GM10266 (cell line): ENCODE measurements at regions not wholly inside any gene's neighbourhood (a gene's known extent, or its start where the extent isn't known, plus 50 kb on each side); places are given as distances from the start of the nearest gene placed in this dataset.

ENCODE experiments used
- DNase-seq: peaks from one replicate; pipeline ENCODE4 v3.0.0; 2012; ENCODE audit errors: extremely low spot score
- CTCF ChIP-seq: IDR thresholded peaks from 2 replicates; pipeline ENCODE4 v1.5.1; 2012; ENCODE audit warnings: mild to moderate bottlenecking, low read depth; ENCODE audit not compliant: control insufficient read depth, insufficient read depth; ENCODE audit errors: missing control alignments

GRCh38 chr18:31247574-31248199, 70.3 kb upstream of the DSG1 start:
- TF ChIP-seq CTCF = no peak
- no peak for DNase-seq

GRCh38 chr18:31248783-31249521, 69.0 kb upstream of the DSG1 start:
- no peak for TF ChIP-seq CTCF
- DNase-seq = no peak

- TF ChIP-seq CTCF = no peak
- no peak for DNase-seq
These were observed 67.1 kb upstream of the DSG1 start for GRCh38 chr18:31250902-31251301.

GRCh38 chr18:31252522-31252921, 65.4 kb upstream of the DSG1 start:
- DNase-seq = peak; percentile 12
- TF ChIP-seq CTCF = no peak

- DNase-seq = no peak
These were observed 62.0 kb upstream of the DSG1 start for GRCh38 chr18:31255953-31256352.

GRCh38 chr18:31258789-31259188, 59.2 kb upstream of the DSG1 start:
- no peak for TF ChIP-seq CTCF
- no peak for DNase-seq

More at GRCh38 chr18:31255953-31256352, 62.0 kb upstream of the DSG1 start:
- no peak for TF ChIP-seq CTCF

GRCh38 chr18:31261792-31262582, 56.0 kb upstream of the DSG1 start:
- TF ChIP-seq CTCF = no peak
- no peak for DNase-seq
